GM04504 (cell line): ENCODE measurements at regions not wholly inside any gene's neighbourhood (a gene's known extent, or its start where the extent isn't known, plus 50 kb on each side); places are given as distances from the start of the nearest gene placed in this dataset.

ENCODE experiments used
- DNase-seq: peaks from one replicate; pipeline ENCODE4 v3.0.0-alpha.2; 2012; ENCODE audit warnings: low read depth

- no peak for DNase-seq
Observed at GRCh38 chrX:5829469-5829868, 399.2 kb downstream of the NLGN4X start.

GRCh38 chrX:5829060-5829459 is 399.6 kb downstream of the NLGN4X start:
- no peak for DNase-seq

- no peak for DNase-seq
Observed at GRCh38 chrX:5823903-5824302, 404.8 kb downstream of the NLGN4X start.

GRCh38 chrX:5810636-5811035 is 418.0 kb downstream of the NLGN4X start:
- no peak for DNase-seq

- DNase-seq = no peak
Observed at GRCh38 chrX:5807181-5807580, 421.5 kb downstream of the NLGN4X start.

- no peak for DNase-seq
Observed at GRCh38 chrX:5802391-5802790, 426.3 kb downstream of the NLGN4X start.

- no peak for DNase-seq
Observed at GRCh38 chrX:5791721-5792120, 436.9 kb downstream of the NLGN4X start.

GRCh38 chrX:5788910-5789309 is 439.8 kb downstream of the NLGN4X start:
- DNase-seq = no peak

- DNase-seq = no peak
Observed at GRCh38 chrX:5780821-5781220, 447.8 kb downstream of the NLGN4X start.

- DNase-seq = no peak
Observed at GRCh38 chrX:5775846-5776430, 452.7 kb downstream of the NLGN4X start.

GRCh38 chrX:5774446-5774845 is 454.2 kb downstream of the NLGN4X start:
- no peak for DNase-seq

- DNase-seq = no peak
Observed at GRCh38 chrX:5771441-5771840, 457.2 kb downstream of the NLGN4X start.

- DNase-seq = no peak
Observed at GRCh38 chrX:5756616-5757015, 472.1 kb downstream of the NLGN4X start.

- DNase-seq = no peak
Observed at GRCh38 chrX:5753291-5753690, 475.4 kb downstream of the NLGN4X start.

- DNase-seq = no peak
Observed at GRCh38 chrX:5752831-5753230, 475.8 kb downstream of the NLGN4X start.

- no peak for DNase-seq
Observed at GRCh38 chrX:5748586-5749150, 480.0 kb downstream of the NLGN4X start.

GRCh38 chrX:5746231-5746630 is 482.4 kb downstream of the NLGN4X start:
- DNase-seq = no peak

- DNase-seq = no peak
Observed at GRCh38 chrX:5733501-5733900, 495.2 kb downstream of the NLGN4X start.

- no peak for DNase-seq
Observed at GRCh38 chrX:5730556-5730955, 498.1 kb downstream of the NLGN4X start.

- DNase-seq = no peak
Observed at GRCh38 chrX:5726224-5726623, 502.4 kb downstream of the NLGN4X start.

- no peak for DNase-seq
Observed at GRCh38 chrX:5724123-5724522, 504.5 kb downstream of the NLGN4X start.

- DNase-seq = no peak
Observed at GRCh38 chrX:5718651-5719050, 510.0 kb downstream of the NLGN4X start.

- DNase-seq = no peak
Observed at GRCh38 chrX:5716666-5717065, 512.0 kb downstream of the NLGN4X start.

GRCh38 chrX:5708251-5708650 is 520.4 kb downstream of the NLGN4X start:
- DNase-seq = no peak
